Motor neuron (in vitro differentiated cells): ENCODE measurements at regions not wholly inside any gene's neighbourhood (a gene's known extent, or its start where the extent isn't known, plus 50 kb on each side); places are given as distances from the start of the nearest gene placed in this dataset.
"Not testable (repeated sequence)": the region's sequence is repeated elsewhere in the genome, so short reads cannot be mapped to it uniquely, and the experiment has no call there.

Experiments used
- ATAC-seq, 8 experiments: fragments of 200-7000 bp; cut with Tn5 transposase; replicated peaks in 6 of 8; 2 replicates each; pipeline ENCODE4 v1.8.0; 2021; ENCODE audit warnings: mild to moderate bottlenecking in 8 of 8, moderate library complexity in 8 of 8
- H3K27ac ChIP-seq, 2 donors: fragments of 250-450 bp; sonication (Bioruptor Pico); 2 replicates each; pipeline ENCODE4 v1.9.0; 2021; ENCODE audit warnings: antibody characterized with exemption in 2 of 2, mild to moderate bottlenecking in 2 of 2, moderate library complexity in 1 of 2
- H3K4me1 ChIP-seq, 2 donors: fragments of 250-450 bp; sonication (Bioruptor Pico); replicated peaks in 1 of 2; 2 replicates each; pipeline ENCODE4 v1.6.1; 2021; ENCODE audit warnings: antibody characterized with exemption in 2 of 2, mild to moderate bottlenecking in 2 of 2, moderate library complexity in 1 of 2
- H3K4me3 ChIP-seq, 5 donors: fragments of 250-450 bp; sonication (Bioruptor Pico); 2 replicates each; pipeline ENCODE4 v1.9.0; 2021; ENCODE audit warnings: antibody characterized with exemption in 5 of 5, mild to moderate bottlenecking in 5 of 5, moderate library complexity in 4 of 5
- WGBS, 10 experiments: fragments of 450-650 bp; shearing (Covaris generic); methylation state at CpG; one replicate each; pipeline ENCODE4 v1.0.0; 2022; 5-methylcytosine and 5-hydroxymethylcytosine counted together
- in situ Hi-C, 9 experiments: fragments of 400-800 bp; cut with MboI; loops; one replicate each; pipeline ENCODE4 v1.15.0; 2021; ENCODE audit warnings: low sequenced_read_pairs in 9 of 9, low pct_unique_long_range_greater_than_20kb in 2 of 9; ENCODE audit not compliant: unreplicated experiment in 9 of 9

- in situ Hi-C loops, H3K27ac ChIP-seq, H3K4me1 ChIP-seq, H3K4me3 ChIP-seq, ATAC-seq: not testable (repeated sequence)
These were observed 76.7 kb upstream of the CADPS start for GRCh38 chr3:62951880-62952279.

GRCh38 chr3:62954580-62954979 lies 79.4 kb upstream of the CADPS start:
- ATAC-seq: peak in 4 of 8 experiments; percentile 36 to 67 (median 51)
- WGBS, 10 experiments: 10 to 100% (median 100%) methylated on average over 1 of the region's 1 CpG; no CpG with 5 or more reads in 4 of the 10 experiments

GRCh38 chr3:62955126-62955525 lies 79.9 kb upstream of the CADPS start:
- peak in 2 of 8 experiments; percentile 43 to 48 for ATAC-seq
- Histone ChIP-seq H3K27ac (no peak overlapping the region), H3K4me1 (peaks cover 2 to 3% of the 10 kb centered on the region in 2 donors), H3K4me3 (no peak overlapping the region)
- WGBS, 10 experiments: 0 to 100% (median 49%) methylated on average over 1 to 4 of the region's 4 CpGs
- in situ Hi-C loops: no loop called here

More at GRCh38 chr3:62954580-62954979, 79.4 kb upstream of the CADPS start:
- Histone ChIP-seq H3K4me1 (peaks cover 2 to 4% of the 10 kb centered on the region in 2 donors), H3K4me3 (no peak overlapping the region), H3K27ac (no peak overlapping the region)
- in situ Hi-C loops: no loop called here

GRCh38 chr3:62956411-62956810 lies 81.2 kb upstream of the CADPS start:
- peaks cover 0 to 2% of the 10 kb centered on the region in 2 donors for H3K4me1 ChIP-seq
- no peak overlapping the region for H3K4me3 ChIP-seq
- in situ Hi-C loops: no loop called here
- H3K27ac ChIP-seq: no peak overlapping the region
- ATAC-seq: no peak
- 11 to 100% (median 71%) methylated on average over 1 to 2 of the region's 2 CpGs; no CpG with 5 or more reads in 2 of the 10 experiments for WGBS, 10 experiments

- 20 to 100% (median 82%) methylated on average over 1 to 5 of the region's 6 CpGs; no CpG with 5 or more reads in 2 of the 10 experiments for WGBS, 10 experiments
- H3K4me1 ChIP-seq: peaks cover 7 to 15% of the 10 kb centered on the region in 2 donors
- no peak overlapping the region for H3K27ac ChIP-seq
- in situ Hi-C loops: no loop called here
- no peak for ATAC-seq
- no peak overlapping the region for H3K4me3 ChIP-seq
These were observed 86.8 kb upstream of the CADPS start for GRCh38 chr3:62961874-62962556.

- H3K27ac ChIP-seq: no peak overlapping the region
- no peak overlapping the region for H3K4me3 ChIP-seq
- in situ Hi-C loops: no loop called here
- peak in 6 of 8 experiments; percentile 67 to 84 (median 83) for ATAC-seq
- 0 to 60% (median 43%) methylated on average over 1 of the region's 1 CpG; no CpG with 5 or more reads in 4 of the 10 experiments for WGBS, 10 experiments
- H3K4me1 ChIP-seq: peaks cover 7 to 15% of the 10 kb centered on the region in 2 donors
These were observed 87.5 kb upstream of the CADPS start for GRCh38 chr3:62962714-62963113.

GRCh38 chr3:62965311-62965710 lies 90.1 kb upstream of the CADPS start:
- in situ Hi-C loops: no loop called here
- peak in 7 of 8 experiments; percentile 47 to 87 (median 80) for ATAC-seq

GRCh38 chr3:62968128-62968527 lies 92.9 kb upstream of the CADPS start:
- no peak for ATAC-seq
- peaks cover 5 to 8% of the 10 kb centered on the region in 2 donors for H3K4me1 ChIP-seq
- in situ Hi-C loops: no loop called here
- WGBS, 10 experiments: 23 to 100% (median 91%) methylated on average over 1 to 3 of the region's 3 CpGs
- no peak overlapping the region for H3K27ac ChIP-seq
- no peak overlapping the region for H3K4me3 ChIP-seq

More at GRCh38 chr3:62965311-62965710, 90.1 kb upstream of the CADPS start:
- peaks cover 7 to 15% of the 10 kb centered on the region in 2 donors for H3K4me1 ChIP-seq
- H3K27ac ChIP-seq: no peak overlapping the region
- 59 to 90% (median 78%) methylated on average over 1 to 2 of the region's 2 CpGs; no CpG with 5 or more reads in 3 of the 10 experiments for WGBS, 10 experiments
- H3K4me3 ChIP-seq: no peak overlapping the region

- in situ Hi-C loops: no loop called here
- no peak overlapping the region for H3K27ac ChIP-seq
- H3K4me1 ChIP-seq: peaks cover 0 to under 1% of the 10 kb centered on the region in 2 donors
- H3K4me3 ChIP-seq: no peak overlapping the region
- no peak for ATAC-seq
- 56 to 100% (median 100%) methylated on average over 1 to 4 of the region's 5 CpGs; no CpG with 5 or more reads in 3 of the 10 experiments for WGBS, 10 experiments
These were observed 95.4 kb upstream of the CADPS start for GRCh38 chr3:62970648-62971047.

GRCh38 chr3:62975566-62975965 lies 100.3 kb upstream of the CADPS start:
- Histone ChIP-seq H3K27ac (no peak overlapping the region), H3K4me3 (no peak overlapping the region), H3K4me1 (no peaks in the 10 kb centered on the region)
- in situ Hi-C loops: no loop called here
- WGBS, 10 experiments: 20 to 86% (median 58%) methylated on average over 1 of the region's 1 CpG; no CpG with 5 or more reads in 5 of the 10 experiments
- no peak for ATAC-seq

GRCh38 chr3:62981962-62982361 lies 106.7 kb upstream of the CADPS start:
- peak in 2 of 8 experiments; percentile 38 to 42 for ATAC-seq
- H3K4me1 ChIP-seq: peaks cover 6 to 10% of the 10 kb centered on the region in 2 donors
- WGBS, 10 experiments: 0% methylated on average over 1 of the region's 1 CpG; no CpG with 5 or more reads in 7 of the 10 experiments
- no peak overlapping the region for H3K27ac ChIP-seq
- no peak overlapping the region for H3K4me3 ChIP-seq
- in situ Hi-C loops: no loop called here

- 0 to 100% (median 50%) methylated on average over 1 to 3 of the region's 4 CpGs; no CpG with 5 or more reads in 2 of the 10 experiments for WGBS, 10 experiments
- Histone ChIP-seq H3K27ac (no peak overlapping the region), H3K4me3 (no peak overlapping the region), H3K4me1 (peaks cover 6 to 10% of the 10 kb centered on the region in 2 donors)
- ATAC-seq: peak in 5 of 8 experiments; percentile 44 to 61 (median 54)
- in situ Hi-C loops: no loop called here
These were observed 107.7 kb upstream of the CADPS start for GRCh38 chr3:62982795-62983455.

- ATAC-seq: no peak
- in situ Hi-C loops: no loop called here
- Histone ChIP-seq H3K4me1 (peaks cover 6 to 11% of the 10 kb centered on the region in 2 donors), H3K27ac (no peak overlapping the region), H3K4me3 (no peak overlapping the region)
- 0 to 89% (median 58%) methylated on average over 1 of the region's 1 CpG; no CpG with 5 or more reads in 4 of the 10 experiments for WGBS, 10 experiments
These were observed 110.8 kb upstream of the CADPS start for GRCh38 chr3:62986061-62986460.
